Natural killer cell (primary cell): ENCODE measurements at regions not wholly inside any gene's neighbourhood (a gene's known extent, or its start where the extent isn't known, plus 50 kb on each side); places are given as distances from the start of the nearest gene placed in this dataset.

Source experiments
- ATAC-seq, 3 donors: fragments of 150-1000 bp in 2 of 3; fragments of 200-7000 bp in 1 of 3; cut with Tn5 transposase; 1 replicate in 1 of 3; 2 replicates in 2 of 3; pipeline ENCODE4 v1.10.0; 2021; ENCODE audit warnings: mild to moderate bottlenecking in 2 of 3, moderate library complexity in 2 of 3
- DNase-seq, 2 donors: peaks; one replicate each; pipeline versions ENCODE4 v3.0.0 to v3.0.0-alpha.2; 2013 to 2021; ENCODE audit warnings: mixed read lengths in 1 of 2
- H3K27ac ChIP-seq: one replicate; pipeline ENCODE4 v1.5.1; 2013; ENCODE audit warnings: mild to moderate bottlenecking, low read length
- H3K27me3 ChIP-seq: one replicate; pipeline ENCODE4 v1.6.1; 2013; ENCODE audit warnings: low read length; ENCODE audit not compliant: control insufficient read depth, insufficient read depth
- H3K36me3 ChIP-seq: one replicate; pipeline ENCODE4 v1.6.1; 2013; ENCODE audit warnings: low read length; ENCODE audit not compliant: control insufficient read depth, insufficient read depth
- H3K4me1 ChIP-seq: one replicate; pipeline ENCODE4 v1.6.1; 2013; ENCODE audit warnings: low read length; ENCODE audit not compliant: control insufficient read depth, insufficient read depth
- H3K4me3 ChIP-seq: one replicate; pipeline ENCODE4 v1.5.1; 2013; ENCODE audit warnings: low read length
- H3K9me3 ChIP-seq: one replicate; pipeline ENCODE4 v1.6.1; 2013; ENCODE audit warnings: low read length; ENCODE audit not compliant: control insufficient read depth, insufficient read depth
- H3K27ac Mint-ChIP-seq, 2 donors: one replicate each; pipeline ENCODE4 v1.8.0; 2022; ENCODE audit warnings: mild to moderate bottlenecking in 2 of 2, mixed read lengths in 2 of 2, moderate library complexity in 1 of 2
- H3K27me3 Mint-ChIP-seq, 2 donors: one replicate each; pipeline ENCODE4 v1.8.0; 2022; ENCODE audit warnings: low read depth in 2 of 2, mixed read lengths in 2 of 2
- H3K36me3 Mint-ChIP-seq: one replicate; pipeline ENCODE4 v1.8.0; 2022; ENCODE audit warnings: mixed read lengths
- H3K4me1 Mint-ChIP-seq, 2 donors: one replicate each; pipeline ENCODE4 v1.8.0; 2022; ENCODE audit warnings: mixed read lengths in 2 of 2
- H3K4me3 Mint-ChIP-seq: one replicate; pipeline ENCODE4 v1.8.0; 2022; ENCODE audit warnings: mild to moderate bottlenecking, moderate library complexity, mixed read lengths
- H3K9me3 Mint-ChIP-seq, 2 donors: one replicate each; pipeline ENCODE4 v1.8.0; 2022; ENCODE audit warnings: mixed read lengths in 2 of 2
- CTCF ChIP-seq: fragments of 200-600 bp; IDR thresholded peaks from one replicate; pipeline ENCODE4 v1.8.0; 2022; ENCODE audit warnings: antibody characterized with exemption
- WGBS: methylation state at CpG from one replicate; pipeline ENCODE4 v1.1.7; 2013; ENCODE audit warnings: missing lambda C conversion rate; ENCODE audit not compliant: insufficient coverage; 5-methylcytosine and 5-hydroxymethylcytosine counted together
- intact Hi-C: fragments of 100-400 bp; cut with micrococcal nuclease; formaldehyde crosslinking; loops from one replicate; pipeline ENCODE4 v1.14.2; 2022

DNA sequence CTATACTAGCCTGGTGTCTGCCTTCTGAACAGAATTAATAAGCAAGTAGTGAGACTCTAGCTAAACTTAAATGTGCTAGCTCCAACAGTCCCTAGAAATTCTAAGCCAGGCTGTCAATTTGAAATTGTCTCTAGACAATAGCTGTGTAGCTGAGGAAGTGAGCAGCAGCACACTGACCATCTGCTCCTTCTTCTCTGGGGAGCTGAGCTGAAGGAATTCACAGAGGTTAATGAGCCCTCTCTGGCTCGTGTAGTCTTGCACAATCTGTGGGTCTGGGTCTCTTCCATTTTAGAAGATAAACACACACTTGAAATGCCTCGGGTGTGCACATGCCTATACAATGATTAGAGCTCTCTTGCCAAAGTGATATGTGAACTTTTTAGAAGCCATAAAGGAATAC is 63.5 kb upstream of the BARX1 start:
- no peak for DNase-seq

GRCh38 chr9:94017939-94018531 is 62.9 kb upstream of the BARX1 start:
- DNase-seq (no peak), ATAC-seq (no peak)
- Histone ChIP-seq H3K4me3 (no peak overlapping the region), H3K36me3 (no peaks in the 10 kb centered on the region), H3K4me1 (no peaks in the 10 kb centered on the region), H3K27me3 (no peaks in the 10 kb centered on the region), H3K9me3 (no peaks in the 10 kb centered on the region), H3K27ac (no peak overlapping the region)
- H3K36me3 Mint-ChIP-seq: no peaks in the 10 kb centered on the region
- intact Hi-C loops: no loop called here
- peaks cover 13 to 17% of the 10 kb centered on the region in 2 donors for H3K27me3 Mint-ChIP-seq
- no peak for TF ChIP-seq CTCF
- H3K4me3 Mint-ChIP-seq: no peak overlapping the region
- no peak overlapping the region for H3K27ac Mint-ChIP-seq
- H3K4me1 Mint-ChIP-seq: no peaks in the 10 kb centered on the region
- H3K9me3 Mint-ChIP-seq: no peaks in the 10 kb centered on the region
- WGBS: 96% methylated on average over 3 of the region's 3 CpGs

More for the DNA sequence above, 63.5 kb upstream of the BARX1 start:
- Histone ChIP-seq H3K27me3 (no peaks in the 10 kb centered on the region), H3K9me3 (no peaks in the 10 kb centered on the region), H3K4me3 (no peak overlapping the region), H3K27ac (no peak overlapping the region), H3K36me3 (no peaks in the 10 kb centered on the region), H3K4me1 (no peaks in the 10 kb centered on the region)
- no peak overlapping the region for H3K27ac Mint-ChIP-seq
- no peak for TF ChIP-seq CTCF
- peaks cover 13 to 17% of the 10 kb centered on the region in 2 donors for H3K27me3 Mint-ChIP-seq
- WGBS: 61% methylated on average over 2 of the region's 2 CpGs
- H3K36me3 Mint-ChIP-seq: no peaks in the 10 kb centered on the region
- H3K9me3 Mint-ChIP-seq: no peaks in the 10 kb centered on the region
- H3K4me3 Mint-ChIP-seq: no peak overlapping the region
- ATAC-seq: no peak
- intact Hi-C loops: no loop called here
- no peaks in the 10 kb centered on the region for H3K4me1 Mint-ChIP-seq

DNA sequence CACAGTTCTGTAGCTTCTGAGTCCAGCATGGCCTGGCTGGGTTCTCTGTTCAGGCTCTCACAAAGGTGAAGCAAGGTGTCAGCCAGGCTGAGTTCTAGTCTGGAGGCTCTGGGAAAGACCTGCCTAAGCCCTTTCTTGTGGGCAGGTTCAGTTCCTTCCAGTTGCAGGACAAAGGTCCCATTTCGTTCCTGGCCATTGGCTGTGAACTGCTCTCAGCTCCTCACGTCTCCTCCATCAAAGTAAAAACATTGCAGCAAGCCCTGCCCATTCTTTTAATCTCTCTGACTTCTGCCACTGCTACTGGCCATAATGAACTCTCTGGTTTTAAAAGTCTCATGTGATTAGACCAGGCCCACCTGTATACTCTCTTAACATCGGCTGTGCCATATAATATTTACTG is 61.6 kb upstream of the BARX1 start:
- no peaks in the 10 kb centered on the region for H3K27me3 ChIP-seq
- H3K4me1 ChIP-seq: no peaks in the 10 kb centered on the region
- intact Hi-C loops: no loop called here
- H3K36me3 ChIP-seq: no peaks in the 10 kb centered on the region
- ATAC-seq (no peak), DNase-seq (no peak)
- H3K4me3 Mint-ChIP-seq: no peak overlapping the region
- no peaks in the 10 kb centered on the region for H3K36me3 Mint-ChIP-seq
- H3K4me3 ChIP-seq: no peak overlapping the region
- 85% methylated on average over 3 of the region's 3 CpGs for WGBS
- peaks cover 13 to 17% of the 10 kb centered on the region in 2 donors for H3K27me3 Mint-ChIP-seq
- no peak for TF ChIP-seq CTCF
- H3K27ac ChIP-seq: no peak overlapping the region
- no peaks in the 10 kb centered on the region for H3K9me3 ChIP-seq
- H3K27ac Mint-ChIP-seq: no peak overlapping the region
- H3K4me1 Mint-ChIP-seq: no peaks in the 10 kb centered on the region
- H3K9me3 Mint-ChIP-seq: no peaks in the 10 kb centered on the region

- no peaks in the 10 kb centered on the region for H3K4me1 Mint-ChIP-seq
- no peaks in the 10 kb centered on the region for H3K9me3 ChIP-seq
- H3K27me3 Mint-ChIP-seq: peaks cover 13 to 17% of the 10 kb centered on the region in 2 donors
- WGBS: 38% methylated on average over 4 of the region's 4 CpGs
- H3K27ac ChIP-seq: no peak overlapping the region
- no peak for TF ChIP-seq CTCF
- DNase-seq (no peak), ATAC-seq (no peak)
- no peak overlapping the region for H3K4me3 ChIP-seq
- no peaks in the 10 kb centered on the region for H3K36me3 Mint-ChIP-seq
- no peaks in the 10 kb centered on the region for H3K36me3 ChIP-seq
- H3K9me3 Mint-ChIP-seq: no peaks in the 10 kb centered on the region
- no peak overlapping the region for H3K4me3 Mint-ChIP-seq
- H3K4me1 ChIP-seq: no peaks in the 10 kb centered on the region
- intact Hi-C loops: loop anchor here (1.0 kb wide), 1 partner anchor 198 kb away; no protein-coding TSS in a partner anchor
- H3K27ac Mint-ChIP-seq: no peak overlapping the region
- no peaks in the 10 kb centered on the region for H3K27me3 ChIP-seq
Observed at GRCh38 chr9:94014920-94015319, 59.8 kb upstream of the BARX1 start.
